HG03378 (cell line): ENCODE measurements at regions not wholly inside any gene's neighbourhood (a gene's known extent, or its start where the extent isn't known, plus 50 kb on each side); places are given as distances from the start of the nearest gene placed in this dataset.
A peak's percentile ranks its signal among the peaks of the same experiment; 100 is the strongest.

Source experiments
- ATAC-seq: cut with Tn5 transposase; IDR thresholded peaks from one replicate; pipeline ENCODE4 v1.9.1; 2021; ENCODE audit warnings: mild to moderate bottlenecking, moderate library complexity; ENCODE audit not compliant: unreplicated experiment

GRCh38 chrX:23524467-23524866 lies 142.8 kb upstream of the PRDX4 start:
- no peak for ATAC-seq

GRCh38 chrX:23525531-23525930 lies 141.8 kb upstream of the PRDX4 start:
- no peak for ATAC-seq

- no peak for ATAC-seq
Measured at GRCh38 chrX:23540532-23540931, 126.8 kb upstream of the PRDX4 start.

GRCh38 chrX:23548164-23548563 lies 119.1 kb upstream of the PRDX4 start:
- no peak for ATAC-seq

GRCh38 chrX:23552303-23552702 lies 115.0 kb upstream of the PRDX4 start:
- no peak for ATAC-seq

GRCh38 chrX:23554304-23554703 lies 113.0 kb upstream of the PRDX4 start:
- ATAC-seq: no peak

GRCh38 chrX:23557070-23557469 lies 110.2 kb upstream of the PRDX4 start:
- no peak for ATAC-seq

- no peak for ATAC-seq
Measured at GRCh38 chrX:23559975-23560374, 107.3 kb upstream of the PRDX4 start.

- ATAC-seq: no peak
Measured at GRCh38 chrX:23570674-23571343, 96.5 kb upstream of the PRDX4 start.

GRCh38 chrX:23575281-23575680 lies 92.0 kb upstream of the PRDX4 start:
- no peak for ATAC-seq

- ATAC-seq: no peak
Measured at GRCh38 chrX:23578079-23578478, 89.2 kb upstream of the PRDX4 start.

GRCh38 chrX:23589496-23589895 lies 77.8 kb upstream of the PRDX4 start:
- no peak for ATAC-seq

- ATAC-seq: no peak
Measured at GRCh38 chrX:23592741-23593140, 74.6 kb upstream of the PRDX4 start.

GRCh38 chrX:23598575-23598974 lies 68.7 kb upstream of the PRDX4 start:
- no peak for ATAC-seq

GRCh38 chrX:23603501-23603900 lies 63.8 kb upstream of the PRDX4 start:
- no peak for ATAC-seq

- ATAC-seq: no peak
Measured at GRCh38 chrX:23610495-23610894, 56.8 kb upstream of the PRDX4 start.

GRCh38 chrX:23612846-23613245 lies 54.4 kb upstream of the PRDX4 start:
- ATAC-seq: no peak

GRCh38 chrX:23616361-23616760 lies 50.9 kb upstream of the PRDX4 start:
- peak; percentile 72 for ATAC-seq
